ENCODE measurements at regions not wholly inside any gene's neighbourhood (a gene's known extent, or its start where the extent isn't known, plus 50 kb on each side); places are given as distances from the start of the nearest gene placed in this dataset.

- H3K27ac ChIP-seq = no peak overlapping the region
- no peaks in the 10 kb centered on the region for H3K36me3 ChIP-seq
- intact Hi-C loops (cut with DNase I) = loop anchor here in 8 of 10 donors (5.0 to 10.0 kb wide), 7 partner anchors 198 to 526 kb away; no protein-coding TSS in a partner anchor
- peaks cover 0 to 11% (median 4%) of the 10 kb centered on the region in 7 donors for H3K27me3 ChIP-seq
- ATAC-seq (no peak), DNase-seq (no peak)
- 84 to 87% methylated on average over 9 of the region's 9 CpGs for WGBS, 2 donors
- TF ChIP-seq, protein P1, sequence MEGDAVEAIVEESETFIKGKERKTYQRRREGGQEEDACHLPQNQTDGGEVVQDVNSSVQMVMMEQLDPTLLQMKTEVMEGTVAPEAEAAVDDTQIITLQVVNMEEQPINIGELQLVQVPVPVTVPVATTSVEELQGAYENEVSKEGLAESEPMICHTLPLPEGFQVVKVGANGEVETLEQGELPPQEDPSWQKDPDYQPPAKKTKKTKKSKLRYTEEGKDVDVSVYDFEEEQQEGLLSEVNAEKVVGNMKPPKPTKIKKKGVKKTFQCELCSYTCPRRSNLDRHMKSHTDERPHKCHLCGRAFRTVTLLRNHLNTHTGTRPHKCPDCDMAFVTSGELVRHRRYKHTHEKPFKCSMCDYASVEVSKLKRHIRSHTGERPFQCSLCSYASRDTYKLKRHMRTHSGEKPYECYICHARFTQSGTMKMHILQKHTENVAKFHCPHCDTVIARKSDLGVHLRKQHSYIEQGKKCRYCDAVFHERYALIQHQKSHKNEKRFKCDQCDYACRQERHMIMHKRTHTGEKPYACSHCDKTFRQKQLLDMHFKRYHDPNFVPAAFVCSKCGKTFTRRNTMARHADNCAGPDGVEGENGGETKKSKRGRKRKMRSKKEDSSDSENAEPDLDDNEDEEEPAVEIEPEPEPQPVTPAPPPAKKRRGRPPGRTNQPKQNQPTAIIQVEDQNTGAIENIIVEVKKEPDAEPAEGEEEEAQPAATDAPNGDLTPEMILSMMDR (IDR thresholded peaks at IDR 0.05) = no peak
- peaks cover 0 to 4% (median 0%) of the 10 kb centered on the region in 9 donors for H3K4me1 ChIP-seq
- peaks cover 0 to 1% (median 0%) of the 10 kb centered on the region in 11 donors for H3K9me3 ChIP-seq
- no peak overlapping the region for H3K4me3 ChIP-seq
Observed at GRCh38 chr9:134980516-134980915, 62.8 kb upstream of the FCN1 start.

DNA sequence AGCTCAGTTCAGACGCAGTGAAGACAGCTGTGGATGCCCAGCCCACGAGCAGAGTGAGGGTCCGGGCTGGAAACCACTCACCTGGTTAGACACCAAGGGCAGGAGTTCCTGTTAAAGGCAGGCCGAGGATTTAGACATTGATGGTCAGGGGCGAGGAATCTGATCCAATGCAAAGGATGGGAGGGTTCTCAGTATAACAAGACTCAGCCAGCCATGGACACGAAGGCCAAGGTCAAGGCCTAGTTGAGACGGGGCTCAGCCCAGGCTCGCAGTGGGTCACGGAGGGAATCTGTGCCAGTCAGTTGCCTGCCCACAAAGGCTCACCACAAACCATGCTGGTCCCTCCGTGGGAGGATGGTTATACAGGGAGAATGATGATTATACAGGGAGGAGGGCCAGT lies 63.3 kb upstream of the FCN1 start:
- WGBS, 2 donors = 82% methylated on average over 10 of the region's 10 CpGs
- Histone ChIP-seq H3K27me3 (peaks cover 0 to 11% (median 4%) of the 10 kb centered on the region in 7 donors), H3K27ac (no peak overlapping the region), H3K9me3 (peaks cover 0 to 6% (median 0%) of the 10 kb centered on the region in 11 donors), H3K4me3 (no peak overlapping the region), H3K4me1 (peaks cover 0 to 4% (median 0%) of the 10 kb centered on the region in 9 donors), H3K36me3 (no peaks in the 10 kb centered on the region)
- ATAC-seq (no peak), DNase-seq (no peak)
- TF ChIP-seq, protein P1 (IDR thresholded peaks at IDR 0.05) = no peak
- intact Hi-C loops (cut with DNase I) = loop anchor here in 8 of 10 donors (5.0 to 10.0 kb wide), 7 partner anchors 199 to 526 kb away; no protein-coding TSS in a partner anchor

- TF ChIP-seq, protein P1 (IDR thresholded peaks at IDR 0.05) = no peak
- Histone ChIP-seq H3K27ac (no peak overlapping the region), H3K27me3 (peaks cover 0 to 11% (median 4%) of the 10 kb centered on the region in 7 donors), H3K9me3 (peaks cover 0 to 12% (median under 1%) of the 10 kb centered on the region in 11 donors), H3K4me3 (no peak overlapping the region), H3K4me1 (peaks cover 0 to 4% (median 0%) of the 10 kb centered on the region in 9 donors), H3K36me3 (no peaks in the 10 kb centered on the region)
- DNase-seq (no peak), ATAC-seq (no peak)
- WGBS, 2 donors = 91 to 95% methylated on average over 11 of the region's 11 CpGs
- intact Hi-C loops (cut with DNase I) = loop anchor here in 9 of 10 donors (2.0 to 10.0 kb wide), 9 partner anchors 200 to 527 kb away; no protein-coding TSS in a partner anchor
Observed at GRCh38 chr9:134981829-134982228, 64.1 kb upstream of the FCN1 start.

DNA sequence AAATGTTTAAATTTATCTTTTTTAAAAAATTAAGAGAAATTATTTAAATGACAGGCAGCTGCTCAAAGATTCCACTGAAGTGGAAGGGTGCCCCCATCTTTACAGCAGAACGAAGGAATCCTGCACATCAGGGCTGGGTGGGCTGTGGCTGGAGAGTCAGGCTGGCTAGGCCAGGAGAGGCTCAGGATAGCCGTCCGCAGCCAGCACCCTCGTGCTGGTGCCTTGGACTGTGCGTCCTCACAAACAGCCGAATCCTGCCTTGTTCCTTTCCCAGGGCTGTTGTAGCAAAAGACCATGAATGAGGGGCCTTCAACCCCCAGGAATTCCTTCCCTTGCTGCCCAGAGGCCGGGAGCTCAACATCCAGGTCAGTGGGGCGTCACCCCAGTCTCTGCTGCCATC lies 64.6 kb upstream of the FCN1 start:
- Histone ChIP-seq H3K27ac (no peak overlapping the region), H3K9me3 (peaks cover 0 to 17% (median 5%) of the 10 kb centered on the region in 11 donors), H3K4me3 (no peak overlapping the region), H3K27me3 (peaks cover 0 to 11% (median 4%) of the 10 kb centered on the region in 7 donors), H3K4me1 (peaks cover 0 to 4% (median 0%) of the 10 kb centered on the region in 9 donors), H3K36me3 (no peaks in the 10 kb centered on the region)
- intact Hi-C loops (cut with DNase I) = loop anchor here in 9 of 10 donors (2.0 to 10.0 kb wide), 9 partner anchors 200 to 528 kb away; no protein-coding TSS in a partner anchor
- no peak for ATAC-seq
- no peak for DNase-seq
- 87% methylated on average over 8 of the region's 8 CpGs for WGBS, 2 donors
- TF ChIP-seq, protein P1 (IDR thresholded peaks at IDR 0.05) = no peak

Data from heart right ventricle (tissue), 16 donors.